WTC11 (cell line): ENCODE measurements at regions not wholly inside any gene's neighbourhood (a gene's known extent, or its start where the extent isn't known, plus 50 kb on each side); places are given as distances from the start of the nearest gene placed in this dataset.

Source experiments
- ATAC-seq: fragments of 200-7000 bp; cut with Tn5 transposase; 2 replicates; pipeline ENCODE4 v1.10.0; 2021; ENCODE audit warnings: mild to moderate bottlenecking, moderate library complexity
- CTCF ChIA-PET: fragments of 300-600 bp; sonication (Branson Sonifier 250); formaldehyde crosslinking; loops from one replicate; lab custom pipeline; 2021; ENCODE audit warnings: antibody characterized with exemption; lab: Charles Lee
- POLR2A ChIA-PET: fragments of 350-600 bp; sonication (Branson Sonifier 250); formaldehyde crosslinking; loops from one replicate; lab custom pipeline; 2021; ENCODE audit warnings: antibody characterized with exemption; lab: Charles Lee
- DNase-seq: peaks from one replicate; pipeline ENCODE4 v3.0.0; 2021; ENCODE audit warnings: low spot score
- H3K27ac Mint-ChIP-seq: 2 replicates; pipeline ENCODE4 v1.8.0; 2021; ENCODE audit warnings: mixed read lengths
- H3K27me3 Mint-ChIP-seq: 2 replicates; pipeline ENCODE4 v1.8.0; 2021; ENCODE audit warnings: low read depth, mild to moderate bottlenecking, moderate library complexity, mixed read lengths
- H3K36me3 Mint-ChIP-seq: 2 replicates; pipeline ENCODE4 v1.8.0; 2021; ENCODE audit warnings: mixed read lengths
- H3K4me1 Mint-ChIP-seq: 2 replicates; pipeline ENCODE4 v1.8.0; 2022; ENCODE audit warnings: mixed read lengths
- H3K4me3 Mint-ChIP-seq: 2 replicates; pipeline ENCODE4 v1.8.0; 2021; ENCODE audit warnings: mild to moderate bottlenecking, moderate library complexity, mixed read lengths
- H3K9me3 Mint-ChIP-seq: 2 replicates; pipeline ENCODE4 v1.8.0; 2021; ENCODE audit warnings: mixed read lengths
- CREM ChIP-seq: sonication (generic); formaldehyde crosslinking; IDR thresholded peaks from 2 replicates; pipeline ENCODE4 v1.8.1; 2022; ENCODE audit warnings: mild to moderate bottlenecking, missing genetic modification reagents, moderate library complexity
- FOXK1 ChIP-seq: sonication (generic); formaldehyde crosslinking; IDR thresholded peaks from 2 replicates; pipeline ENCODE4 v1.8.0; 2022; ENCODE audit warnings: mild to moderate bottlenecking, moderate library complexity, missing genetic modification reagents
- FOXP1 ChIP-seq: sonication (generic); formaldehyde crosslinking; IDR thresholded peaks from 2 replicates; pipeline ENCODE4 v1.8.0; 2022; ENCODE audit warnings: missing genetic modification reagents, mild to moderate bottlenecking, moderate library complexity, borderline replicate concordance
- GABPB1 ChIP-seq: sonication (generic); formaldehyde crosslinking; IDR thresholded peaks from 2 replicates; pipeline ENCODE4 v1.8.1; 2023; ENCODE audit warnings: mild to moderate bottlenecking, missing genetic modification reagents
- NFATC4 ChIP-seq: fragments of 250-450 bp; sonication (Bioruptor Pico); IDR thresholded peaks from 2 replicates; pipeline ENCODE4 v1.9.0; 2021; ENCODE audit warnings: mild to moderate bottlenecking
- NR3C1 ChIP-seq: sonication (generic); formaldehyde crosslinking; conservative IDR thresholded peaks from 2 replicates; pipeline ENCODE4 v1.8.1; 2023; ENCODE audit warnings: low read depth, mild to moderate bottlenecking, missing genetic modification reagents
- OVOL2 ChIP-seq: fragments of 250-450 bp; sonication (Bioruptor Pico); IDR thresholded peaks from 2 replicates; pipeline ENCODE4 v1.9.0; 2021; ENCODE audit warnings: mild to moderate bottlenecking, borderline replicate concordance
- SMAD4 ChIP-seq: sonication (generic); formaldehyde crosslinking; IDR thresholded peaks from 2 replicates; pipeline ENCODE4 v1.8.0; 2022; ENCODE audit warnings: mild to moderate bottlenecking, missing genetic modification reagents
- SP1 ChIP-seq: sonication (generic); formaldehyde crosslinking; conservative IDR thresholded peaks from 2 replicates; pipeline ENCODE4 v1.8.1; 2022; ENCODE audit warnings: missing genetic modification reagents
- TF ChIP-seq, protein P1 (sequence below): sonication (generic); formaldehyde crosslinking; IDR thresholded peaks from 2 replicates; pipeline ENCODE4 v1.8.0; 2022; ENCODE audit warnings: mild to moderate bottlenecking, missing genetic modification reagents
- TF ChIP-seq, protein P2 (sequence below): sonication (generic); formaldehyde crosslinking; conservative IDR thresholded peaks from 2 replicates; pipeline ENCODE4 v1.8.1; 2023; ENCODE audit warnings: mild to moderate bottlenecking, low read depth, missing genetic modification reagents, moderate library complexity
- TF ChIP-seq, protein P3 (sequence below): sonication (generic); formaldehyde crosslinking; IDR thresholded peaks from 2 replicates; pipeline ENCODE4 v1.8.1; 2022; ENCODE audit warnings: mild to moderate bottlenecking, missing genetic modification reagents, moderate library complexity, borderline replicate concordance
- TF ChIP-seq, protein P4 (sequence below): fragments of 250-450 bp; sonication (Bioruptor Pico); IDR thresholded peaks from 2 replicates; pipeline ENCODE4 v1.9.0; 2021; ENCODE audit warnings: mild to moderate bottlenecking
- TF ChIP-seq, protein P5 (sequence below): sonication (generic); formaldehyde crosslinking; IDR thresholded peaks from 2 replicates; pipeline ENCODE4 v1.8.1; 2023; ENCODE audit warnings: mild to moderate bottlenecking, missing genetic modification reagents, moderate library complexity
- TF ChIP-seq, protein P6 (sequence below): sonication (generic); formaldehyde crosslinking; IDR thresholded peaks from 2 replicates; pipeline ENCODE4 v1.8.1; 2023; ENCODE audit warnings: mild to moderate bottlenecking, missing genetic modification reagents
- TF ChIP-seq, protein P7 (sequence below): sonication (generic); formaldehyde crosslinking; IDR thresholded peaks from 2 replicates; pipeline ENCODE4 v1.8.1; 2022; ENCODE audit warnings: low read depth, missing genetic modification reagents, borderline replicate concordance
- TF ChIP-seq, protein P8 (sequence below): sonication (generic); formaldehyde crosslinking; IDR thresholded peaks from 2 replicates; pipeline ENCODE4 v1.8.1; 2023; ENCODE audit warnings: mild to moderate bottlenecking, missing genetic modification reagents
- TF ChIP-seq, protein P9 (sequence below): sonication (generic); formaldehyde crosslinking; IDR thresholded peaks from 2 replicates; pipeline ENCODE4 v1.8.1; 2023; ENCODE audit warnings: mild to moderate bottlenecking, missing genetic modification reagents, moderate library complexity
- TF ChIP-seq, protein P10 (sequence below): sonication (generic); formaldehyde crosslinking; IDR thresholded peaks from 2 replicates; pipeline ENCODE4 v1.8.1; 2023; ENCODE audit warnings: mild to moderate bottlenecking, missing genetic modification reagents, borderline replicate concordance

DNA sequence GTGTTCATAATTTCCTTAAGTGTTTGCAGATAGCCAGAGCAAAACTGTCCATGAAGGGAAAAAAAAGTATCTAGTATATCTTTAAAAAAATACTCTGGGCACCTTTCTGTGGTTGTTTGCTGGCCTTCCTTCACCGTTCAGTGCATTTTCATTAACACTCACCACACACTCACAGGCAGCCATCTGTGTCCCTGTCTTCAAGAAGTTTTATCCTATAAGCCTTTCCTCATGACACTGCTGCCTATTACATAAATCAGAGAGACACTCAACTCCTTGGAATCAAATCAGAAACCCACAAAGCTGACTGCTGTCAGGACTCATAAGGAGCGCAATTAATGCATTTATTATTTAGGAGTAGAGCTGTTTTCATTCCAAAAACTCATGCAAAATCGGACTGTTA, 1720.2 kb downstream of the PCDH7 start:
- no peak overlapping the region for H3K4me3 Mint-ChIP-seq
- CTCF ChIA-PET = no interaction called here
- peaks cover 6% of the 10 kb centered on the region; the same call in 1 of the 2 replicates for H3K4me1 Mint-ChIP-seq
- H3K27ac Mint-ChIP-seq = no peak overlapping the region
- DNase-seq = no peak
- no peaks in the 10 kb centered on the region for H3K9me3 Mint-ChIP-seq
- POLR2A ChIA-PET = no interaction called here
- no peaks in the 10 kb centered on the region for H3K36me3 Mint-ChIP-seq
- no peaks in the 10 kb centered on the region for H3K27me3 Mint-ChIP-seq
- TF ChIP-seq, protein P1, sequence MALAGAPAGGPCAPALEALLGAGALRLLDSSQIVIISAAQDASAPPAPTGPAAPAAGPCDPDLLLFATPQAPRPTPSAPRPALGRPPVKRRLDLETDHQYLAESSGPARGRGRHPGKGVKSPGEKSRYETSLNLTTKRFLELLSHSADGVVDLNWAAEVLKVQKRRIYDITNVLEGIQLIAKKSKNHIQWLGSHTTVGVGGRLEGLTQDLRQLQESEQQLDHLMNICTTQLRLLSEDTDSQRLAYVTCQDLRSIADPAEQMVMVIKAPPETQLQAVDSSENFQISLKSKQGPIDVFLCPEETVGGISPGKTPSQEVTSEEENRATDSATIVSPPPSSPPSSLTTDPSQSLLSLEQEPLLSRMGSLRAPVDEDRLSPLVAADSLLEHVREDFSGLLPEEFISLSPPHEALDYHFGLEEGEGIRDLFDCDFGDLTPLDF = no peak
- TF ChIP-seq, protein P2, sequence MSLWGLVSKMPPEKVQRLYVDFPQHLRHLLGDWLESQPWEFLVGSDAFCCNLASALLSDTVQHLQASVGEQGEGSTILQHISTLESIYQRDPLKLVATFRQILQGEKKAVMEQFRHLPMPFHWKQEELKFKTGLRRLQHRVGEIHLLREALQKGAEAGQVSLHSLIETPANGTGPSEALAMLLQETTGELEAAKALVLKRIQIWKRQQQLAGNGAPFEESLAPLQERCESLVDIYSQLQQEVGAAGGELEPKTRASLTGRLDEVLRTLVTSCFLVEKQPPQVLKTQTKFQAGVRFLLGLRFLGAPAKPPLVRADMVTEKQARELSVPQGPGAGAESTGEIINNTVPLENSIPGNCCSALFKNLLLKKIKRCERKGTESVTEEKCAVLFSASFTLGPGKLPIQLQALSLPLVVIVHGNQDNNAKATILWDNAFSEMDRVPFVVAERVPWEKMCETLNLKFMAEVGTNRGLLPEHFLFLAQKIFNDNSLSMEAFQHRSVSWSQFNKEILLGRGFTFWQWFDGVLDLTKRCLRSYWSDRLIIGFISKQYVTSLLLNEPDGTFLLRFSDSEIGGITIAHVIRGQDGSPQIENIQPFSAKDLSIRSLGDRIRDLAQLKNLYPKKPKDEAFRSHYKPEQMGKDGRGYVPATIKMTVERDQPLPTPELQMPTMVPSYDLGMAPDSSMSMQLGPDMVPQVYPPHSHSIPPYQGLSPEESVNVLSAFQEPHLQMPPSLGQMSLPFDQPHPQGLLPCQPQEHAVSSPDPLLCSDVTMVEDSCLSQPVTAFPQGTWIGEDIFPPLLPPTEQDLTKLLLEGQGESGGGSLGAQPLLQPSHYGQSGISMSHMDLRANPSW (CRISPR knock-in tag) = no peak
- TF ChIP-seq OVOL2 (CRISPR knock-in tag) (no peak), NFATC4 (CRISPR knock-in tag) (no peak), FOXK1 (CRISPR knock-in tag) (no peak), GABPB1 (no peak), CREM (no peak), FOXP1 (no peak), NR3C1 (CRISPR knock-in tag) (no peak), SMAD4 (CRISPR knock-in tag) (no peak), SP1 (no peak)
- TF ChIP-seq, protein P3, sequence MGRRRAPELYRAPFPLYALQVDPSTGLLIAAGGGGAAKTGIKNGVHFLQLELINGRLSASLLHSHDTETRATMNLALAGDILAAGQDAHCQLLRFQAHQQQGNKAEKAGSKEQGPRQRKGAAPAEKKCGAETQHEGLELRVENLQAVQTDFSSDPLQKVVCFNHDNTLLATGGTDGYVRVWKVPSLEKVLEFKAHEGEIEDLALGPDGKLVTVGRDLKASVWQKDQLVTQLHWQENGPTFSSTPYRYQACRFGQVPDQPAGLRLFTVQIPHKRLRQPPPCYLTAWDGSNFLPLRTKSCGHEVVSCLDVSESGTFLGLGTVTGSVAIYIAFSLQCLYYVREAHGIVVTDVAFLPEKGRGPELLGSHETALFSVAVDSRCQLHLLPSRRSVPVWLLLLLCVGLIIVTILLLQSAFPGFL = no peak
- TF ChIP-seq, protein P4, sequence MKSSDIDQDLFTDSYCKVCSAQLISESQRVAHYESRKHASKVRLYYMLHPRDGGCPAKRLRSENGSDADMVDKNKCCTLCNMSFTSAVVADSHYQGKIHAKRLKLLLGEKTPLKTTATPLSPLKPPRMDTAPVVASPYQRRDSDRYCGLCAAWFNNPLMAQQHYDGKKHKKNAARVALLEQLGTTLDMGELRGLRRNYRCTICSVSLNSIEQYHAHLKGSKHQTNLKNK = no peak
- TF ChIP-seq, protein P5, sequence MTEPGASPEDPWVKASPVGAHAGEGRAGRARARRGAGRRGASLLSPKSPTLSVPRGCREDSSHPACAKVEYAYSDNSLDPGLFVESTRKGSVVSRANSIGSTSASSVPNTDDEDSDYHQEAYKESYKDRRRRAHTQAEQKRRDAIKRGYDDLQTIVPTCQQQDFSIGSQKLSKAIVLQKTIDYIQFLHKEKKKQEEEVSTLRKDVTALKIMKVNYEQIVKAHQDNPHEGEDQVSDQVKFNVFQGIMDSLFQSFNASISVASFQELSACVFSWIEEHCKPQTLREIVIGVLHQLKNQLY = no peak
- TF ChIP-seq, protein P6, sequence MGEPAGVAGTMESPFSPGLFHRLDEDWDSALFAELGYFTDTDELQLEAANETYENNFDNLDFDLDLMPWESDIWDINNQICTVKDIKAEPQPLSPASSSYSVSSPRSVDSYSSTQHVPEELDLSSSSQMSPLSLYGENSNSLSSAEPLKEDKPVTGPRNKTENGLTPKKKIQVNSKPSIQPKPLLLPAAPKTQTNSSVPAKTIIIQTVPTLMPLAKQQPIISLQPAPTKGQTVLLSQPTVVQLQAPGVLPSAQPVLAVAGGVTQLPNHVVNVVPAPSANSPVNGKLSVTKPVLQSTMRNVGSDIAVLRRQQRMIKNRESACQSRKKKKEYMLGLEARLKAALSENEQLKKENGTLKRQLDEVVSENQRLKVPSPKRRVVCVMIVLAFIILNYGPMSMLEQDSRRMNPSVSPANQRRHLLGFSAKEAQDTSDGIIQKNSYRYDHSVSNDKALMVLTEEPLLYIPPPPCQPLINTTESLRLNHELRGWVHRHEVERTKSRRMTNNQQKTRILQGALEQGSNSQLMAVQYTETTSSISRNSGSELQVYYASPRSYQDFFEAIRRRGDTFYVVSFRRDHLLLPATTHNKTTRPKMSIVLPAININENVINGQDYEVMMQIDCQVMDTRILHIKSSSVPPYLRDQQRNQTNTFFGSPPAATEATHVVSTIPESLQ = no peak
- TF ChIP-seq, protein P7, sequence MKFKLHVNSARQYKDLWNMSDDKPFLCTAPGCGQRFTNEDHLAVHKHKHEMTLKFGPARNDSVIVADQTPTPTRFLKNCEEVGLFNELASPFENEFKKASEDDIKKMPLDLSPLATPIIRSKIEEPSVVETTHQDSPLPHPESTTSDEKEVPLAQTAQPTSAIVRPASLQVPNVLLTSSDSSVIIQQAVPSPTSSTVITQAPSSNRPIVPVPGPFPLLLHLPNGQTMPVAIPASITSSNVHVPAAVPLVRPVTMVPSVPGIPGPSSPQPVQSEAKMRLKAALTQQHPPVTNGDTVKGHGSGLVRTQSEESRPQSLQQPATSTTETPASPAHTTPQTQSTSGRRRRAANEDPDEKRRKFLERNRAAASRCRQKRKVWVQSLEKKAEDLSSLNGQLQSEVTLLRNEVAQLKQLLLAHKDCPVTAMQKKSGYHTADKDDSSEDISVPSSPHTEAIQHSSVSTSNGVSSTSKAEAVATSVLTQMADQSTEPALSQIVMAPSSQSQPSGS = no peak
- TF ChIP-seq, protein P8, sequence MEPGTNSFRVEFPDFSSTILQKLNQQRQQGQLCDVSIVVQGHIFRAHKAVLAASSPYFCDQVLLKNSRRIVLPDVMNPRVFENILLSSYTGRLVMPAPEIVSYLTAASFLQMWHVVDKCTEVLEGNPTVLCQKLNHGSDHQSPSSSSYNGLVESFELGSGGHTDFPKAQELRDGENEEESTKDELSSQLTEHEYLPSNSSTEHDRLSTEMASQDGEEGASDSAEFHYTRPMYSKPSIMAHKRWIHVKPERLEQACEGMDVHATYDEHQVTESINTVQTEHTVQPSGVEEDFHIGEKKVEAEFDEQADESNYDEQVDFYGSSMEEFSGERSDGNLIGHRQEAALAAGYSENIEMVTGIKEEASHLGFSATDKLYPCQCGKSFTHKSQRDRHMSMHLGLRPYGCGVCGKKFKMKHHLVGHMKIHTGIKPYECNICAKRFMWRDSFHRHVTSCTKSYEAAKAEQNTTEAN (CRISPR knock-in tag) = no peak
- TF ChIP-seq, protein P9, sequence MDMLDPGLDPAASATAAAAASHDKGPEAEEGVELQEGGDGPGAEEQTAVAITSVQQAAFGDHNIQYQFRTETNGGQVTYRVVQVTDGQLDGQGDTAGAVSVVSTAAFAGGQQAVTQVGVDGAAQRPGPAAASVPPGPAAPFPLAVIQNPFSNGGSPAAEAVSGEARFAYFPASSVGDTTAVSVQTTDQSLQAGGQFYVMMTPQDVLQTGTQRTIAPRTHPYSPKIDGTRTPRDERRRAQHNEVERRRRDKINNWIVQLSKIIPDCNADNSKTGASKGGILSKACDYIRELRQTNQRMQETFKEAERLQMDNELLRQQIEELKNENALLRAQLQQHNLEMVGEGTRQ = no peak
- TF ChIP-seq, protein P10, sequence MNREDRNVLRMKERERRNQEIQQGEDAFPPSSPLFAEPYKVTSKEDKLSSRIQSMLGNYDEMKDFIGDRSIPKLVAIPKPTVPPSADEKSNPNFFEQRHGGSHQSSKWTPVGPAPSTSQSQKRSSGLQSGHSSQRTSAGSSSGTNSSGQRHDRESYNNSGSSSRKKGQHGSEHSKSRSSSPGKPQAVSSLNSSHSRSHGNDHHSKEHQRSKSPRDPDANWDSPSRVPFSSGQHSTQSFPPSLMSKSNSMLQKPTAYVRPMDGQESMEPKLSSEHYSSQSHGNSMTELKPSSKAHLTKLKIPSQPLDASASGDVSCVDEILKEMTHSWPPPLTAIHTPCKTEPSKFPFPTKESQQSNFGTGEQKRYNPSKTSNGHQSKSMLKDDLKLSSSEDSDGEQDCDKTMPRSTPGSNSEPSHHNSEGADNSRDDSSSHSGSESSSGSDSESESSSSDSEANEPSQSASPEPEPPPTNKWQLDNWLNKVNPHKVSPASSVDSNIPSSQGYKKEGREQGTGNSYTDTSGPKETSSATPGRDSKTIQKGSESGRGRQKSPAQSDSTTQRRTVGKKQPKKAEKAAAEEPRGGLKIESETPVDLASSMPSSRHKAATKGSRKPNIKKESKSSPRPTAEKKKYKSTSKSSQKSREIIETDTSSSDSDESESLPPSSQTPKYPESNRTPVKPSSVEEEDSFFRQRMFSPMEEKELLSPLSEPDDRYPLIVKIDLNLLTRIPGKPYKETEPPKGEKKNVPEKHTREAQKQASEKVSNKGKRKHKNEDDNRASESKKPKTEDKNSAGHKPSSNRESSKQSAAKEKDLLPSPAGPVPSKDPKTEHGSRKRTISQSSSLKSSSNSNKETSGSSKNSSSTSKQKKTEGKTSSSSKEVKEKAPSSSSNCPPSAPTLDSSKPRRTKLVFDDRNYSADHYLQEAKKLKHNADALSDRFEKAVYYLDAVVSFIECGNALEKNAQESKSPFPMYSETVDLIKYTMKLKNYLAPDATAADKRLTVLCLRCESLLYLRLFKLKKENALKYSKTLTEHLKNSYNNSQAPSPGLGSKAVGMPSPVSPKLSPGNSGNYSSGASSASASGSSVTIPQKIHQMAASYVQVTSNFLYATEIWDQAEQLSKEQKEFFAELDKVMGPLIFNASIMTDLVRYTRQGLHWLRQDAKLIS (CRISPR knock-in tag) = no peak
- TF ChIP-seq, all 79 proteins: peak for 0
- no peak for ATAC-seq
